ENCODE measurements at regions not wholly inside any gene's neighbourhood (a gene's known extent, or its start where the extent isn't known, plus 50 kb on each side); places are given as distances from the start of the nearest gene placed in this dataset.
"Not testable (repeated sequence)": the region's sequence is repeated elsewhere in the genome, so short reads cannot be mapped to it uniquely, and the experiment has no call there.

GRCh38 chr14:71430678-71431376, 501.4 kb upstream of the RGS6 start:
- Histone ChIP-seq H3K18ac (ENCODE audit: low read length) (no peak overlapping the region), H3K4me1 (ENCODE audit: control insufficient read depth in 1 of 2, insufficient read depth in 2 of 2, low read length in 2 of 2) (no peaks in the 10 kb centered on the region), H2BK12ac (ENCODE audit: low read length) (no peak overlapping the region), H3K4me3 (ENCODE audit: low read depth, low read length) (no peak overlapping the region), H3K27ac (ENCODE audit: low read depth, low read length) (no peak overlapping the region), H3K36me3 (ENCODE audit: control insufficient read depth in 1 of 2, insufficient read depth in 2 of 2, low read length in 2 of 2) (peaks cover 0 to 5% of the 10 kb centered on the region in 2 experiments), H3K79me2 (ENCODE audit: control insufficient read depth, insufficient read depth, low read length, poor library complexity) (peaks cover 2% of the 10 kb centered on the region), H3K27me3 (ENCODE audit: insufficient read depth, low read length) (no peaks in the 10 kb centered on the region), H4K91ac (ENCODE audit: low read depth, low read length) (no peak overlapping the region), H4K12ac (ENCODE audit: low read depth, low read length) (no peak overlapping the region), H3K4ac (ENCODE audit: low read depth, low read length) (no peak overlapping the region), H4K8ac (ENCODE audit: low read depth, low read length) (no peak overlapping the region), H3K9me3 (ENCODE audit: insufficient read depth, low read depth, low read length) (no peaks in the 10 kb centered on the region), H3K79me1 (ENCODE audit: low read length) (peaks cover 2% of the 10 kb centered on the region), H2AFZ (ENCODE audit: insufficient read depth, low read length, poor library complexity) (no peak overlapping the region), H3K14ac (ENCODE audit: low read length) (no peak overlapping the region), H2BK120ac (ENCODE audit: insufficient read depth, low read length, poor library complexity) (no peak overlapping the region), H2BK5ac (ENCODE audit: low read depth, low read length, poor library complexity) (no peak overlapping the region), H3K4me2 (ENCODE audit: low read length) (no peak overlapping the region), H3K23ac (ENCODE audit: low read length) (no peak overlapping the region), H2AK5ac (ENCODE audit: low read length) (no peak overlapping the region), H3K9ac (ENCODE audit: low read length) (no peak overlapping the region)
- DNase-seq, result no peak
- WGBS (ENCODE audit: extremely low coverage, insufficient coverage, insufficient read length), result no CpG with 5 or more reads among the region's 3 CpGs

- Histone ChIP-seq H3K23ac (ENCODE audit: low read length) (no peak overlapping the region), H3K4ac (ENCODE audit: low read depth, low read length) (no peak overlapping the region), H2AK5ac (ENCODE audit: low read length) (no peak overlapping the region), H3K9ac (ENCODE audit: low read length) (no peak overlapping the region), H3K14ac (ENCODE audit: low read length) (no peak overlapping the region), H3K79me1 (ENCODE audit: low read length) (peaks cover 2% of the 10 kb centered on the region), H3K27me3 (ENCODE audit: insufficient read depth, low read length) (no peaks in the 10 kb centered on the region), H3K27ac (ENCODE audit: low read depth, low read length) (no peak overlapping the region), H3K4me3 (ENCODE audit: low read depth, low read length) (no peak overlapping the region), H4K8ac (ENCODE audit: low read depth, low read length) (no peak overlapping the region), H3K4me1 (ENCODE audit: control insufficient read depth in 1 of 2, insufficient read depth in 2 of 2, low read length in 2 of 2) (no peaks in the 10 kb centered on the region), H2BK5ac (ENCODE audit: low read depth, low read length, poor library complexity) (no peak overlapping the region), H3K36me3 (ENCODE audit: control insufficient read depth in 1 of 2, insufficient read depth in 2 of 2, low read length in 2 of 2) (peaks cover 2 to 4% of the 10 kb centered on the region in 2 experiments), H2AFZ (ENCODE audit: insufficient read depth, low read length, poor library complexity) (no peak overlapping the region), H4K91ac (ENCODE audit: low read depth, low read length) (no peak overlapping the region), H3K4me2 (ENCODE audit: low read length) (no peak overlapping the region), H3K9me3 (ENCODE audit: insufficient read depth, low read depth, low read length) (no peaks in the 10 kb centered on the region), H2BK12ac (ENCODE audit: low read length) (no peak overlapping the region), H4K12ac (ENCODE audit: low read depth, low read length) (no peak overlapping the region), H2BK120ac (ENCODE audit: insufficient read depth, low read length, poor library complexity) (no peak overlapping the region), H3K18ac (ENCODE audit: low read length) (no peak overlapping the region), H3K79me2 (ENCODE audit: control insufficient read depth, insufficient read depth, low read length, poor library complexity) (peaks cover 2% of the 10 kb centered on the region)
- peak in 1 of 2 donors; percentile 11 for DNase-seq
- no CpG with 5 or more reads among the region's 3 CpGs for WGBS (ENCODE audit: extremely low coverage, insufficient coverage, insufficient read length)
Measured at GRCh38 chr14:71432334-71433110, 499.7 kb upstream of the RGS6 start.

- Histone ChIP-seq H4K91ac (ENCODE audit: low read depth, low read length) (no peak overlapping the region), H3K4me2 (ENCODE audit: low read length) (no peak overlapping the region), H3K79me2 (ENCODE audit: control insufficient read depth, insufficient read depth, low read length, poor library complexity) (peaks cover 2% of the 10 kb centered on the region), H3K27me3 (ENCODE audit: insufficient read depth, low read length) (no peaks in the 10 kb centered on the region), H3K36me3 (ENCODE audit: control insufficient read depth in 1 of 2, insufficient read depth in 2 of 2, low read length in 2 of 2) (peaks cover 2 to 4% of the 10 kb centered on the region in 2 experiments), H3K9me3 (ENCODE audit: insufficient read depth, low read depth, low read length) (no peaks in the 10 kb centered on the region), H3K23ac (ENCODE audit: low read length) (no peak overlapping the region), H3K27ac (ENCODE audit: low read depth, low read length) (no peak overlapping the region), H3K79me1 (ENCODE audit: low read length) (peaks cover 2% of the 10 kb centered on the region), H3K14ac (ENCODE audit: low read length) (no peak overlapping the region), H4K12ac (ENCODE audit: low read depth, low read length) (no peak overlapping the region), H2BK12ac (ENCODE audit: low read length) (no peak overlapping the region), H2AK5ac (ENCODE audit: low read length) (no peak overlapping the region), H2BK120ac (ENCODE audit: insufficient read depth, low read length, poor library complexity) (no peak overlapping the region), H3K4me3 (ENCODE audit: low read depth, low read length) (no peak overlapping the region), H3K9ac (ENCODE audit: low read length) (no peak overlapping the region), H3K4ac (ENCODE audit: low read depth, low read length) (no peak overlapping the region), H3K4me1 (ENCODE audit: control insufficient read depth in 1 of 2, insufficient read depth in 2 of 2, low read length in 2 of 2) (no peaks in the 10 kb centered on the region), H2BK5ac (ENCODE audit: low read depth, low read length, poor library complexity) (no peak overlapping the region), H4K8ac (ENCODE audit: low read depth, low read length) (no peak overlapping the region), H3K18ac (ENCODE audit: low read length) (no peak overlapping the region), H2AFZ (ENCODE audit: insufficient read depth, low read length, poor library complexity) (no peak overlapping the region)
- DNase-seq, result no peak
- no CpG with 5 or more reads among the region's 8 CpGs for WGBS (ENCODE audit: extremely low coverage, insufficient coverage, insufficient read length)
Measured at GRCh38 chr14:71433303-71433702, 498.9 kb upstream of the RGS6 start.

GRCh38 chr14:71435641-71436040, 496.6 kb upstream of the RGS6 start:
- not testable (repeated sequence) for H3K9ac ChIP-seq (ENCODE audit: low read length); H2BK5ac ChIP-seq (ENCODE audit: low read depth, low read length, poor library complexity); H2AFZ ChIP-seq (ENCODE audit: insufficient read depth, low read length, poor library complexity); H3K14ac ChIP-seq (ENCODE audit: low read length); H3K79me2 ChIP-seq (ENCODE audit: control insufficient read depth, insufficient read depth, low read length, poor library complexity); H4K91ac ChIP-seq (ENCODE audit: low read depth, low read length); H4K8ac ChIP-seq (ENCODE audit: low read depth, low read length); H3K4me3 ChIP-seq (ENCODE audit: low read depth, low read length); H3K4me1 ChIP-seq (ENCODE audit: control insufficient read depth in 1 of 2, insufficient read depth in 2 of 2, low read length in 2 of 2); H2BK120ac ChIP-seq (ENCODE audit: insufficient read depth, low read length, poor library complexity); H3K36me3 ChIP-seq (ENCODE audit: control insufficient read depth in 1 of 2, insufficient read depth in 2 of 2, low read length in 2 of 2); H3K23ac ChIP-seq (ENCODE audit: low read length); H3K18ac ChIP-seq (ENCODE audit: low read length); H3K79me1 ChIP-seq (ENCODE audit: low read length); H3K27ac ChIP-seq (ENCODE audit: low read depth, low read length); H3K4ac ChIP-seq (ENCODE audit: low read depth, low read length); DNase-seq; H3K4me2 ChIP-seq (ENCODE audit: low read length); H2BK12ac ChIP-seq (ENCODE audit: low read length); H4K12ac ChIP-seq (ENCODE audit: low read depth, low read length); H2AK5ac ChIP-seq (ENCODE audit: low read length); H3K27me3 ChIP-seq (ENCODE audit: insufficient read depth, low read length); H3K9me3 ChIP-seq (ENCODE audit: insufficient read depth, low read depth, low read length)
- no CpG with 5 or more reads among the region's 2 CpGs for WGBS (ENCODE audit: extremely low coverage, insufficient coverage, insufficient read length)
